Epithelial cell of proximal tubule (primary cell): ENCODE measurements at regions not wholly inside any gene's neighbourhood (a gene's known extent, or its start where the extent isn't known, plus 50 kb on each side); places are given as distances from the start of the nearest gene placed in this dataset.
"Not testable (repeated sequence)": the region's sequence is repeated elsewhere in the genome, so short reads cannot be mapped to it uniquely, and the experiment has no call there.

ENCODE experiments used
- DNase-seq: peaks from one replicate; pipeline ENCODE4 v3.0.0-alpha.2; 2011; ENCODE audit warnings: low read depth
- H3K4me3 ChIP-seq: 2 replicates; pipeline ENCODE4 v1.5.1; 2011; ENCODE audit warnings: low read depth, mild to moderate bottlenecking, low read length
- CTCF ChIP-seq: conservative IDR thresholded peaks from 2 replicates; pipeline ENCODE4 v1.5.1; 2012; ENCODE audit warnings: low read depth, mild to moderate bottlenecking, low read length

- no peak overlapping the region for H3K4me3 ChIP-seq
- no peak for TF ChIP-seq CTCF
- no peak for DNase-seq
Observed at GRCh38 chrY:9226409-9226808, 110.9 kb upstream of the TSPY4 start.

GRCh38 chrY:9257255-9257654 is 80.0 kb upstream of the TSPY4 start:
- no peak for TF ChIP-seq CTCF
- DNase-seq = no peak
- no peak overlapping the region for H3K4me3 ChIP-seq

GRCh38 chrY:9257725-9258124 is 79.5 kb upstream of the TSPY4 start:
- no peak for TF ChIP-seq CTCF
- H3K4me3 ChIP-seq = no peak overlapping the region
- DNase-seq = no peak

GRCh38 chrY:9259368-9259767 is 77.9 kb upstream of the TSPY4 start:
- DNase-seq = no peak
- H3K4me3 ChIP-seq = no peak overlapping the region
- TF ChIP-seq CTCF = no peak

GRCh38 chrY:9260426-9260825 is 76.8 kb upstream of the TSPY4 start:
- no peak for DNase-seq
- no peak overlapping the region for H3K4me3 ChIP-seq
- no peak for TF ChIP-seq CTCF

GRCh38 chrY:9265551-9265950 is 71.7 kb upstream of the TSPY4 start:
- no peak for TF ChIP-seq CTCF
- no peak for DNase-seq
- no peak overlapping the region for H3K4me3 ChIP-seq

GRCh38 chrY:9270351-9270750 is 66.9 kb upstream of the TSPY4 start:
- not testable (repeated sequence) for H3K4me3 ChIP-seq, DNase-seq

GRCh38 chrY:9272847-9273246 is 64.4 kb upstream of the TSPY4 start:
- H3K4me3 ChIP-seq, DNase-seq: not testable (repeated sequence)

- DNase-seq = peak; percentile 30
- H3K4me3 ChIP-seq = not testable (repeated sequence)
Observed at GRCh38 chrY:9278842-9279241, 58.4 kb upstream of the TSPY4 start.
